SK-N-SH (cell line): ENCODE measurements at regions not wholly inside any gene's neighbourhood (a gene's known extent, or its start where the extent isn't known, plus 50 kb on each side); places are given as distances from the start of the nearest gene placed in this dataset.

Source experiments
- CTCF ChIA-PET: fragments of 300-600, 350-600 bp; formaldehyde crosslinking; extraction: SDS; loops from one replicate; lab custom pipeline; 2021; lab: Yijun Ruan, JAX
- POLR2A ChIA-PET: fragments of 350-600 bp; sonication (Branson Sonifier 250); formaldehyde crosslinking; extraction: SDS; loops from one replicate; lab custom pipeline; 2020; ENCODE audit warnings: antibody characterized with exemption, inconsistent platforms; lab: Yijun Ruan, JAX
- DNase-seq: peaks from one replicate; pipeline ENCODE4 v3.0.0; 2012
- H2AFZ ChIP-seq: fragments of 200-600 bp; sonication (generic); 2 replicates; pipeline ENCODE4 v1.8.1; 2016; ENCODE audit warnings: antibody characterized with exemption, mild to moderate bottlenecking, low read depth
- H3F3A ChIP-seq: fragments of 200-600 bp; sonication (generic); replicated peaks from 2 replicates; pipeline ENCODE3; 2016; ENCODE audit warnings: antibody characterized with exemption, mild to moderate bottlenecking; ENCODE audit not compliant: insufficient read depth
- H3K27ac ChIP-seq, 2 experiments: fragments of 200-500 bp in 1 of 2; fragments of 200-600 bp in 1 of 2; sonication (Bioruptor generic) in 1 of 2; sonication (generic), shearing (Covaris generic) in 1 of 2; 2 replicates each; pipeline versions ENCODE4 v1.5.1 to v1.6.1; 2014 to 2016; ENCODE audit warnings: low read depth in 2 of 2, inconsistent platforms in 1 of 2, low read length in 1 of 2, mild to moderate bottlenecking in 1 of 2, mixed read lengths in 1 of 2
- H3K27me3 ChIP-seq: fragments of 200-600 bp; sonication (generic), shearing (Covaris generic); 2 replicates; pipeline ENCODE4 v1.6.1; 2016; ENCODE audit warnings: mixed run types; ENCODE audit not compliant: insufficient read depth
- H3K36me3 ChIP-seq, 2 experiments: fragments of 200-500 bp in 1 of 2; fragments of 200-600 bp in 1 of 2; sonication (Bioruptor generic) in 1 of 2; sonication (generic) in 1 of 2; replicated peaks in 1 of 2; 2 replicates each; pipeline versions ENCODE3 to v1.5.1; 2014 to 2016; ENCODE audit warnings: low read length in 1 of 2, mild to moderate bottlenecking in 1 of 2; ENCODE audit not compliant: insufficient read depth in 2 of 2, control insufficient read depth in 1 of 2
- H3K4me1 ChIP-seq, 2 experiments: fragments of 200-500 bp in 1 of 2; fragments of 200-600 bp in 1 of 2; sonication (Bioruptor generic) in 1 of 2; sonication (generic), shearing (Covaris generic) in 1 of 2; 2 replicates each; pipeline versions ENCODE4 v1.5.1 to v1.6.1; 2014 to 2016; ENCODE audit warnings: low read depth in 1 of 2, low read length in 1 of 2, mixed run types in 1 of 2; ENCODE audit not compliant: insufficient read depth in 2 of 2, control insufficient read depth in 1 of 2
- H3K4me2 ChIP-seq: fragments of 200-600 bp; sonication (generic), shearing (Covaris generic); 2 replicates; pipeline ENCODE4 v1.6.1; 2017; ENCODE audit warnings: mixed run types
- H3K4me3 ChIP-seq, 2 experiments: fragments of 200-500 bp in 1 of 2; fragments of 200-600 bp in 1 of 2; sonication (Bioruptor generic) in 1 of 2; sonication (generic), shearing (Covaris generic) in 1 of 2; 2 replicates each; pipeline versions ENCODE4 v1.5.1 to v1.8.1; 2014 to 2016; ENCODE audit warnings: low read depth in 2 of 2, inconsistent platforms in 1 of 2, low read length in 1 of 2, mild to moderate bottlenecking in 1 of 2, mixed read lengths in 1 of 2, moderate library complexity in 1 of 2
- H3K79me2 ChIP-seq: fragments of 200-600 bp; sonication (generic); 2 replicates; pipeline ENCODE4 v1.8.1; 2017; ENCODE audit warnings: mild to moderate bottlenecking; ENCODE audit not compliant: insufficient read depth
- H3K9ac ChIP-seq: fragments of 200-600 bp; sonication (generic); 2 replicates; pipeline ENCODE4 v1.6.1; 2017; ENCODE audit warnings: mixed run types
- H3K9me2 ChIP-seq: fragments of 200-600 bp; sonication (generic); 2 replicates; pipeline ENCODE4 v1.6.1; 2017; ENCODE audit warnings: mixed run types
- H3K9me3 ChIP-seq: fragments of 200-600 bp; sonication (generic); 2 replicates; pipeline ENCODE4 v1.6.1; 2017; ENCODE audit warnings: mixed run types, mild to moderate bottlenecking, moderate library complexity
- H4K20me1 ChIP-seq: fragments of 200-600 bp; sonication (generic); 2 replicates; pipeline ENCODE4 v1.6.1; 2017; ENCODE audit warnings: mild to moderate bottlenecking, mixed run types; ENCODE audit not compliant: insufficient read depth
- ELF1 ChIP-seq: IDR thresholded peaks from 2 replicates; pipeline ENCODE4 v1.4.0; 2012
- EZH2phosphoT487 ChIP-seq: fragments of 200-600 bp; sonication (generic); IDR thresholded peaks from 2 replicates; pipeline ENCODE4 v1.6.1; 2017; ENCODE audit warnings: low read depth, mixed run types, mild to moderate bottlenecking, antibody characterized with exemption, moderate library complexity, borderline replicate concordance
- FOXM1 ChIP-seq: IDR thresholded peaks from 2 replicates; pipeline ENCODE4 v1.4.0; 2012; ENCODE audit warnings: low read depth, mild to moderate bottlenecking
- JUND ChIP-seq: IDR thresholded peaks from 2 replicates; pipeline ENCODE4 v1.4.0; 2012
- MEF2A ChIP-seq: IDR thresholded peaks from 2 replicates; pipeline ENCODE4 v1.4.0; 2012; ENCODE audit warnings: low read depth, borderline replicate concordance
- NFIC ChIP-seq: IDR thresholded peaks from 2 replicates; pipeline ENCODE4 v1.4.0; 2012; ENCODE audit warnings: borderline replicate concordance
- NRF1 ChIP-seq: IDR thresholded peaks from 2 replicates; pipeline ENCODE4 v1.6.1; 2012; ENCODE audit warnings: low read depth, mild to moderate bottlenecking, low read length
- RCOR1 ChIP-seq: fragments of 150-350 bp; IDR thresholded peaks from 2 replicates; pipeline ENCODE4 v1.6.1; 2017; ENCODE audit warnings: antibody characterized with exemption, low read length
- SIN3A ChIP-seq: IDR thresholded peaks from 2 replicates; pipeline ENCODE4 v1.6.1; 2012; ENCODE audit warnings: low read depth, mild to moderate bottlenecking, low read length, moderate library complexity, borderline replicate concordance
- WGBS: methylation state at CpG from one replicate; pipeline ENCODE4 v1.1.6; 2017; ENCODE audit warnings: low lambda C conversion rate; 5-methylcytosine and 5-hydroxymethylcytosine counted together
- TF ChIP-seq, protein P1 (sequence below): fragments of 150-350 bp; IDR thresholded peaks from 2 replicates; pipeline ENCODE4 v1.6.1; 2016; ENCODE audit warnings: mild to moderate bottlenecking, low read depth, low read length
- TF ChIP-seq, protein P2 (sequence below): IDR thresholded peaks from 2 replicates; pipeline ENCODE4 v1.4.0; 2012; ENCODE audit warnings: low read depth, borderline replicate concordance
- TF ChIP-seq, protein P3 (sequence below): IDR thresholded peaks from 2 replicates; pipeline ENCODE4; 2012
- TF ChIP-seq, protein P4 (sequence below): fragments of 200-600 bp; sonication (generic); IDR thresholded peaks from 2 replicates; pipeline ENCODE4 v1.6.1; 2017; ENCODE audit warnings: antibody characterized with exemption, mild to moderate bottlenecking, moderate library complexity

DNA sequence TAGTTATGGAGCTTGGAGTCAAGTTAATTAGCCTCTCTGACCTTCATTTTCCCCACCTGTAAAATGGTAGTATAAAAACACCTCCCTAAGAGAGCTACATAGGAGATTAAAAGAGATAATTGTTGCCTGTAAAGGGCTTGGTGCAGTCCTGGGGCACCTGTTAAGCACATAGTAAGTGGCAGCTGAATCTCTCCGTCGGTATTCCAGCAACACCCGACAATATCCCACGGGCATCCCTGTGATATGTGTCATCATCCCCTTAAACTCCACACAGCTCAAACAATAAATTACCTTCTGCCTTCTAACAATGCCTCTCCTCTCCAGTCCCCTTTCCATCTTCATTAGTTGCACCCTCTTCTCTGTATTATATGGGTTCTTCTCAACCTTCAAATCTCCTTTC lies 121.5 kb downstream of the C11orf91 start:
- no peak overlapping the region for H3K4me3 ChIP-seq
- no peak overlapping the region for H3K9ac ChIP-seq
- no peak overlapping the region for H3K4me2 ChIP-seq
- CTCF ChIA-PET = interaction anchor here (1.2 kb wide), 1 partner anchor 8 kb away, joined by 5 read pairs; no protein-coding TSS in a partner anchor
- H3K79me2 ChIP-seq = peaks cover 13% of the 10 kb centered on the region; the same call in 1 of the 2 replicates
- H3K4me1 ChIP-seq = no peaks in the 10 kb centered on the region
- no peak overlapping the region for H2AFZ ChIP-seq
- 94% methylated on average over 4 of the region's 4 CpGs for WGBS
- H3F3A ChIP-seq = no peaks in the 10 kb centered on the region
- TF ChIP-seq ELF1 (no peak), NRF1 (no peak), FOXM1 (no peak), NFIC (no peak), EZH2phosphoT487 (no peak), SIN3A (no peak), JUND (no peak), RCOR1 (no peak)
- TF ChIP-seq, protein P1, sequence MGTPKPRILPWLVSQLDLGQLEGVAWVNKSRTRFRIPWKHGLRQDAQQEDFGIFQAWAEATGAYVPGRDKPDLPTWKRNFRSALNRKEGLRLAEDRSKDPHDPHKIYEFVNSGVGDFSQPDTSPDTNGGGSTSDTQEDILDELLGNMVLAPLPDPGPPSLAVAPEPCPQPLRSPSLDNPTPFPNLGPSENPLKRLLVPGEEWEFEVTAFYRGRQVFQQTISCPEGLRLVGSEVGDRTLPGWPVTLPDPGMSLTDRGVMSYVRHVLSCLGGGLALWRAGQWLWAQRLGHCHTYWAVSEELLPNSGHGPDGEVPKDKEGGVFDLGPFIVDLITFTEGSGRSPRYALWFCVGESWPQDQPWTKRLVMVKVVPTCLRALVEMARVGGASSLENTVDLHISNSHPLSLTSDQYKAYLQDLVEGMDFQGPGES = no peak
- TF ChIP-seq, protein P2, sequence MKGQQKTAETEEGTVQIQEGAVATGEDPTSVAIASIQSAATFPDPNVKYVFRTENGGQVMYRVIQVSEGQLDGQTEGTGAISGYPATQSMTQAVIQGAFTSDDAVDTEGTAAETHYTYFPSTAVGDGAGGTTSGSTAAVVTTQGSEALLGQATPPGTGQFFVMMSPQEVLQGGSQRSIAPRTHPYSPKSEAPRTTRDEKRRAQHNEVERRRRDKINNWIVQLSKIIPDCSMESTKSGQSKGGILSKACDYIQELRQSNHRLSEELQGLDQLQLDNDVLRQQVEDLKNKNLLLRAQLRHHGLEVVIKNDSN = no peak
- H3K9me3 ChIP-seq = no peaks in the 10 kb centered on the region
- POLR2A ChIA-PET = no interaction called here
- no peak overlapping the region for H3K27ac ChIP-seq
- no peak for DNase-seq
- H3K36me3 ChIP-seq = peaks cover 21 to 81% of the 10 kb centered on the region in 2 experiments
- H3K27me3 ChIP-seq = no peaks in the 10 kb centered on the region
- H4K20me1 ChIP-seq = no peaks in the 10 kb centered on the region
- H3K9me2 ChIP-seq = no peaks in the 10 kb centered on the region

DNA sequence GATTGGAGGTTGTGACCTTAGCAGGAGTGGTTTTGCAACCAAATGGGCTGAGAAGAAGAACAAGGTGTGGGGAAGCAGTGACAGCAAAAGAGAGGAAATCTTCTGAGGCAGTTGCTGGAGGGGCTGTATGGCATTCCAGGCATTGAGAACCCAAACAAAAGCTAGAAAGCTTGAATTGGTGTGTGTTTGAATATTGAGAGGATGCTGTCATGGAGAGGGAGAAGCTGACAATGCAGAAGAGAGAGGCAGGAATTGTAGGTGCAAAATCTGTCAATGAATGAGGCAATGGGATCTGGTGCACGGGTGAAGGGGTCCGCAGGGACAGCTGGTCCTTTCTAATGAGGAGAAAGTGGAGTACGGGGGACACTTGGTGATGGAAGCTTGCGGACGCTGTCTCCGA lies 123.4 kb downstream of the C11orf91 start:
- no peak for DNase-seq
- POLR2A ChIA-PET = no interaction called here
- CTCF ChIA-PET = no interaction called here
- Histone ChIP-seq H3K36me3 (peaks cover 20 to 82% of the 10 kb centered on the region in 2 experiments), H2AFZ (no peak overlapping the region), H3K4me1 (no peaks in the 10 kb centered on the region), H3K9ac (no peak overlapping the region), H3K79me2 (peaks cover 13% of the 10 kb centered on the region; the same call in 1 of the 2 replicates), H3K27ac (no peak overlapping the region), H4K20me1 (no peaks in the 10 kb centered on the region), H3F3A (peaks cover 2% of the 10 kb centered on the region), H3K4me2 (no peak overlapping the region), H3K9me3 (0 out of 2 replicates have a peak, but pooled peaks cover 6% of the 10 kb centered on the region), H3K27me3 (no peaks in the 10 kb centered on the region), H3K9me2 (no peaks in the 10 kb centered on the region), H3K4me3 (no peak overlapping the region)
- TF ChIP-seq NFIC (no peak), RCOR1 (no peak), MEF2A (no peak)
- TF ChIP-seq, protein P2 = no peak
- TF ChIP-seq, protein P1 = no peak
- TF ChIP-seq, protein P3, sequence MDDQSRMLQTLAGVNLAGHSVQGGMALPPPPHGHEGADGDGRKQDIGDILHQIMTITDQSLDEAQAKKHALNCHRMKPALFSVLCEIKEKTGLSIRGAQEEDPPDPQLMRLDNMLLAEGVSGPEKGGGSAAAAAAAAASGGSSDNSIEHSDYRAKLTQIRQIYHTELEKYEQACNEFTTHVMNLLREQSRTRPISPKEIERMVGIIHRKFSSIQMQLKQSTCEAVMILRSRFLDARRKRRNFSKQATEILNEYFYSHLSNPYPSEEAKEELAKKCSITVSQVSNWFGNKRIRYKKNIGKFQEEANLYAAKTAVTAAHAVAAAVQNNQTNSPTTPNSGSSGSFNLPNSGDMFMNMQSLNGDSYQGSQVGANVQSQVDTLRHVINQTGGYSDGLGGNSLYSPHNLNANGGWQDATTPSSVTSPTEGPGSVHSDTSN = no peak
- TF ChIP-seq, protein P4, sequence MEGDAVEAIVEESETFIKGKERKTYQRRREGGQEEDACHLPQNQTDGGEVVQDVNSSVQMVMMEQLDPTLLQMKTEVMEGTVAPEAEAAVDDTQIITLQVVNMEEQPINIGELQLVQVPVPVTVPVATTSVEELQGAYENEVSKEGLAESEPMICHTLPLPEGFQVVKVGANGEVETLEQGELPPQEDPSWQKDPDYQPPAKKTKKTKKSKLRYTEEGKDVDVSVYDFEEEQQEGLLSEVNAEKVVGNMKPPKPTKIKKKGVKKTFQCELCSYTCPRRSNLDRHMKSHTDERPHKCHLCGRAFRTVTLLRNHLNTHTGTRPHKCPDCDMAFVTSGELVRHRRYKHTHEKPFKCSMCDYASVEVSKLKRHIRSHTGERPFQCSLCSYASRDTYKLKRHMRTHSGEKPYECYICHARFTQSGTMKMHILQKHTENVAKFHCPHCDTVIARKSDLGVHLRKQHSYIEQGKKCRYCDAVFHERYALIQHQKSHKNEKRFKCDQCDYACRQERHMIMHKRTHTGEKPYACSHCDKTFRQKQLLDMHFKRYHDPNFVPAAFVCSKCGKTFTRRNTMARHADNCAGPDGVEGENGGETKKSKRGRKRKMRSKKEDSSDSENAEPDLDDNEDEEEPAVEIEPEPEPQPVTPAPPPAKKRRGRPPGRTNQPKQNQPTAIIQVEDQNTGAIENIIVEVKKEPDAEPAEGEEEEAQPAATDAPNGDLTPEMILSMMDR = no peak
- 93% methylated on average over 6 of the region's 6 CpGs for WGBS
